VCaP (cell line): ENCODE measurements at regions not wholly inside any gene's neighbourhood (a gene's known extent, or its start where the extent isn't known, plus 50 kb on each side); places are given as distances from the start of the nearest gene placed in this dataset.
"Not testable (repeated sequence)": the region's sequence is repeated elsewhere in the genome, so short reads cannot be mapped to it uniquely, and the experiment has no call there.

Source experiments
- H3K27ac ChIP-seq: fragments of 450-650 bp; 2 replicates; pipeline ENCODE4 v1.5.1; 2017
- TF ChIP-seq, protein P1 (sequence below): fragments of 450-650 bp; conservative IDR thresholded peaks from 2 replicates; pipeline ENCODE4 v1.5.1; 2017; ENCODE audit warnings: mild to moderate bottlenecking, moderate library complexity

GRCh38 chr2:107525406-107525805 is 301.3 kb upstream of the RGPD4 start:
- TF ChIP-seq, protein P1, sequence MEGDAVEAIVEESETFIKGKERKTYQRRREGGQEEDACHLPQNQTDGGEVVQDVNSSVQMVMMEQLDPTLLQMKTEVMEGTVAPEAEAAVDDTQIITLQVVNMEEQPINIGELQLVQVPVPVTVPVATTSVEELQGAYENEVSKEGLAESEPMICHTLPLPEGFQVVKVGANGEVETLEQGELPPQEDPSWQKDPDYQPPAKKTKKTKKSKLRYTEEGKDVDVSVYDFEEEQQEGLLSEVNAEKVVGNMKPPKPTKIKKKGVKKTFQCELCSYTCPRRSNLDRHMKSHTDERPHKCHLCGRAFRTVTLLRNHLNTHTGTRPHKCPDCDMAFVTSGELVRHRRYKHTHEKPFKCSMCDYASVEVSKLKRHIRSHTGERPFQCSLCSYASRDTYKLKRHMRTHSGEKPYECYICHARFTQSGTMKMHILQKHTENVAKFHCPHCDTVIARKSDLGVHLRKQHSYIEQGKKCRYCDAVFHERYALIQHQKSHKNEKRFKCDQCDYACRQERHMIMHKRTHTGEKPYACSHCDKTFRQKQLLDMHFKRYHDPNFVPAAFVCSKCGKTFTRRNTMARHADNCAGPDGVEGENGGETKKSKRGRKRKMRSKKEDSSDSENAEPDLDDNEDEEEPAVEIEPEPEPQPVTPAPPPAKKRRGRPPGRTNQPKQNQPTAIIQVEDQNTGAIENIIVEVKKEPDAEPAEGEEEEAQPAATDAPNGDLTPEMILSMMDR: no peak
- H3K27ac ChIP-seq: no peak overlapping the region

- no peak overlapping the region for H3K27ac ChIP-seq
Measured at GRCh38 chr2:107529146-107529545, 297.5 kb upstream of the RGPD4 start.

GRCh38 chr2:107530046-107530445 is 296.6 kb upstream of the RGPD4 start:
- TF ChIP-seq, protein P1: no peak
- no peak overlapping the region for H3K27ac ChIP-seq

More at GRCh38 chr2:107529146-107529545, 297.5 kb upstream of the RGPD4 start:
- TF ChIP-seq, protein P1: no peak

DNA sequence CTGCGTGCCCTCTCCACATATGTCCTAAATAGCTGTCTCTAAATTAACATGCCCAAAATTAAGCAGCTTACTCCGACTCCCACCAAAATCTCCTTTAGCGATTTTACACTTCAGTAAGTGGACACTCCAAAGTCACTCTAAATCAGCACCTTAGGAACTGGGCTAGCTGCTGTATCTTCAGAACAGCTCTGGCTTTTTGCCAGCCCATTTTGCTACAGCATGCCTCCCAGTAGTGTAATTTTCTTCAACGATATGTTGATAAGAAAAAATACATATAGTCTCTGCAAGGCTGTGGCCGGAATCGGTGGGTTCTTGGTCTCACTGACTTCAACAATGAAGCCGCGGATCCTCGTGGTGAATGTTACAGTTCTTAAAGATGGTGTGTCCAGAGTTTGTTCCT is 291.8 kb upstream of the RGPD4 start:
- no peak overlapping the region for H3K27ac ChIP-seq
- TF ChIP-seq, protein P1: no peak

DNA sequence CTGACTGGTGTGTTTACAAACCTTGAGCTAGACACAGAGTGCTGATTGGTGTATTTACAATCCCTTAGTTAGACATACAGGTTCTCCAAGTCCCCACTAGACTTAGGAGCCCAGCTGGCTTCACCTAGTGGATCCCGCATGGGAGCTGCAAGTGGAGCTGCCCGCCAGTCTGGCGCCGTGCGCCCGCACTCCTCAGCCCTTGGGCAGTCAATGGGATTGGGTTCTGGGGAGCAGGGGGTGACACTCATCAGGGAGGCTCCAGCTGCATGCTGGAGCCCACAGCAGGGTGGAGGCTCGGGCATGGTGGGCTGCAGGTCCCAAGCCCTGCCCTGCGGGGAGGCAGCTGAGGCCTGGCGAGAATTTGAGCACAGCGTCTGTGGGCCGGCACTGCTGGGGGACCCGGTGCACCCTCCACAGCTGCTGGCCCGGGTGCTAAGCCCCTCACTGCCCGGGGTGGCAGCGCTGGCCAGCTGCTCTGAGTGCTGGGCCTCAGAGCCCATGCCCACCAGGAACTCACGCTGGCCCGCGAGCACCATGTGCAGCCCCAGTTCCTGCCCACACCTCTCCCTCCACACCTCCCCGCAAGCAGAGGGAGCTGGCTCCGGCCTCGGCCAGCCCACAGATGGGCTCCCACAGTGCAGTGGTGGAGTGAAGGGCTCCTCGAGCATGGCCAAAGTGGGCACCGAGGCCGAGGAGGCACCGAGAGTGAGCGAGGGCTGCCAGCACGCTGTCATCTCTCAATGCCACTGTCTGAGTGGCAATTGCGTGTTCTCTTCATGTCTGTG is 290.6 kb upstream of the RGPD4 start:
- H3K27ac ChIP-seq: not testable (repeated sequence)

GRCh38 chr2:107542314-107542740 is 284.4 kb upstream of the RGPD4 start:
- TF ChIP-seq, protein P1: no peak
- no peak overlapping the region for H3K27ac ChIP-seq

DNA sequence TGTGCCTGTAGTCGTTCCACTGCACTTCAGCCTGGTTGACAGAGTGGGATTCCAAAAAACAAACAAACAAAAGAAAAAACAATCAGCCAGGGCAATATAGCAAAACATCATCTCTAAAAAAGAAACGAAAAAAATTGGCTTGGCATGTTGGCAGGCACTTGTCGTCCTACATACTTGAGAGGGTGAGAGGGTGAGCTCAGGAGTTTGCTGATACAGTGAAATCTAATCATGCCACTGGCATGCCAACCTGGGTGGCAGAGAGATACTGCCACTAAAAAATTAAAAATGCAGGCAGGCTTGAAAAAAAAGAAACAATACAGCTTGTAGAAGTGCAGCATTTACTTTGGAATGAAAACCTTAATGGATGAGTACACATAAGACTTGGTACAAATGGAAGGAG is 282.9 kb upstream of the RGPD4 start:
- TF ChIP-seq, protein P1: no peak

DNA sequence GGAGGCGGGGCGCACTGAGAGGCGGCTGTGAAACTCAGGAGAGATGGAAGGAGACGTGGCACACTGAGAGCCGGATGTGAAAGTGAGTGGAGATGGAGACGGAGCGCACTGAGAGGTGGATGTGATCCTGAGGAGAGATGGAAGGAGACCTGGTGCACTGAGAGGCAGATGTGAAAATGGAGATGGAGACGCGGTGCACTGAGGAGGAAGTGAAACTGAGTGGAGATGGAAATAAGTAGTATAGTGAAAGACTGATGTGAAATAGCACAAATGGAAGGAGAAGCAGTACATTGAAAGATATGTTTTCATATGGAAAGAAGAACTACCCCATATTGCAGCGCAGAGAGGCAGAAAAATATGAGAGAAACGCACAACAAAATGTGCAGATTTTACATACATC is 281.6 kb upstream of the RGPD4 start:
- TF ChIP-seq, protein P1: no peak
- H3K27ac ChIP-seq: no peak overlapping the region

More for the DNA sequence above, 282.9 kb upstream of the RGPD4 start:
- no peak overlapping the region for H3K27ac ChIP-seq
